H9 (cell line): ENCODE measurements at regions not wholly inside any gene's neighbourhood (a gene's known extent, or its start where the extent isn't known, plus 50 kb on each side); places are given as distances from the start of the nearest gene placed in this dataset.
"Not testable (repeated sequence)": the region's sequence is repeated elsewhere in the genome, so short reads cannot be mapped to it uniquely, and the experiment has no call there.

Source experiments
- DNase-seq: peaks from one replicate; pipeline ENCODE4 v3.0.0-alpha.2; 2017
- H2AFZ ChIP-seq: one replicate; pipeline ENCODE4 v1.6.1; 2013; ENCODE audit warnings: mild to moderate bottlenecking, low read length, control low read depth, moderate library complexity
- H2AK5ac ChIP-seq: 2 replicates; pipeline ENCODE4 v1.6.1; 2013; ENCODE audit warnings: low read length, control low read depth, mixed read lengths; ENCODE audit not compliant: insufficient read length
- H2BK120ac ChIP-seq: one replicate; pipeline ENCODE4 v1.6.1; 2013; ENCODE audit warnings: low read depth, mild to moderate bottlenecking, low read length, control low read depth, inconsistent platforms; ENCODE audit not compliant: poor library complexity, severe bottlenecking
- H2BK12ac ChIP-seq: 2 replicates; pipeline ENCODE4 v1.6.1; 2013; ENCODE audit warnings: low read length, control low read depth, mixed read lengths, low read depth; ENCODE audit not compliant: insufficient read length
- H2BK15ac ChIP-seq: 2 replicates; pipeline ENCODE4 v1.6.1; 2013; ENCODE audit warnings: low read depth, low read length, control low read depth
- H2BK20ac ChIP-seq: one replicate; pipeline ENCODE4 v1.6.1; 2013; ENCODE audit warnings: low read depth, mild to moderate bottlenecking, low read length, control low read depth, inconsistent platforms; ENCODE audit not compliant: poor library complexity, severe bottlenecking
- H2BK5ac ChIP-seq: 2 replicates; pipeline ENCODE4 v1.6.1; 2013; ENCODE audit warnings: low read length, control low read depth, mixed read lengths; ENCODE audit not compliant: insufficient read length
- H3K14ac ChIP-seq: 2 replicates; pipeline ENCODE4 v1.6.1; 2013; ENCODE audit warnings: low read length, control low read depth; ENCODE audit not compliant: insufficient read depth
- H3K18ac ChIP-seq: 2 replicates; pipeline ENCODE4 v1.6.1; 2013; ENCODE audit warnings: low read depth, mild to moderate bottlenecking, mixed read lengths, low read length, control low read depth; ENCODE audit not compliant: insufficient read length
- H3K23ac ChIP-seq: 2 replicates; pipeline ENCODE4 v1.6.1; 2013; ENCODE audit warnings: low read length, control low read depth, mixed read lengths, low read depth; ENCODE audit not compliant: insufficient read length
- H3K23me2 ChIP-seq: 2 replicates; pipeline ENCODE4 v1.6.1; 2013; ENCODE audit warnings: low read depth, mild to moderate bottlenecking, mixed read lengths, low read length, control low read depth; ENCODE audit not compliant: insufficient read length, poor library complexity, severe bottlenecking
- H3K27ac ChIP-seq: 2 replicates; pipeline ENCODE4 v1.5.1; 2013; ENCODE audit warnings: low read length, control low read depth, mixed read lengths, low read depth; ENCODE audit not compliant: insufficient read length
- H3K27me3 ChIP-seq: 2 replicates; pipeline ENCODE4 v1.6.1; 2013; ENCODE audit warnings: low read length, control low read depth, inconsistent platforms; ENCODE audit not compliant: insufficient read depth
- H3K4ac ChIP-seq: 2 replicates; pipeline ENCODE4 v1.6.1; 2013; ENCODE audit warnings: low read depth, mild to moderate bottlenecking, control low read depth, inconsistent platforms, low read length, moderate library complexity
- H3K4me1 ChIP-seq: 2 replicates; pipeline ENCODE4 v1.6.1; 2013; ENCODE audit warnings: low read length, control low read depth, inconsistent platforms; ENCODE audit not compliant: insufficient read depth
- H3K4me2 ChIP-seq: 2 replicates; pipeline ENCODE4 v1.6.1; 2013; ENCODE audit warnings: low read length, control low read depth, mixed read lengths; ENCODE audit not compliant: insufficient read length, insufficient read depth
- H3K56ac ChIP-seq: 2 replicates; pipeline ENCODE4 v1.6.1; 2013; ENCODE audit warnings: low read depth, mild to moderate bottlenecking, mixed read lengths, low read length, control low read depth; ENCODE audit not compliant: insufficient read length
- H3K79me1 ChIP-seq: 2 replicates; pipeline ENCODE4 v1.6.1; 2013; ENCODE audit warnings: low read depth, mild to moderate bottlenecking, moderate library complexity, low read length, control low read depth, inconsistent platforms; ENCODE audit not compliant: insufficient read depth, poor library complexity, severe bottlenecking
- H3K79me2 ChIP-seq: 2 replicates; pipeline ENCODE4 v1.6.1; 2013; ENCODE audit warnings: low read length, control low read depth, inconsistent platforms; ENCODE audit not compliant: insufficient read depth
- H3K9ac ChIP-seq: 2 replicates; pipeline ENCODE4 v1.6.1; 2013; ENCODE audit warnings: low read length, control low read depth, mixed read lengths; ENCODE audit not compliant: insufficient read length; ENCODE audit errors: extremely low read depth
- H3K9me3 ChIP-seq: one replicate; pipeline ENCODE4 v1.6.1; 2013; ENCODE audit warnings: low read depth, low read length, inconsistent platforms; ENCODE audit not compliant: control insufficient read depth
- H3T11ph ChIP-seq: one replicate; pipeline ENCODE4 v1.6.1; 2013; ENCODE audit warnings: mild to moderate bottlenecking, low read length, control low read depth, inconsistent platforms
- H4K20me1 ChIP-seq: one replicate; pipeline ENCODE4 v1.6.1; 2013; ENCODE audit not compliant: control insufficient read depth, insufficient read length, insufficient read depth
- H4K5ac ChIP-seq: 2 replicates; pipeline ENCODE4 v1.6.1; 2013; ENCODE audit warnings: low read depth, mild to moderate bottlenecking, mixed read lengths, low read length, control low read depth; ENCODE audit not compliant: insufficient read length
- H4K8ac ChIP-seq: replicated peaks from 2 replicates; pipeline ENCODE4 v1.6.1; 2013; ENCODE audit warnings: low read length, control low read depth, mixed read lengths, low read depth; ENCODE audit not compliant: insufficient read length
- H4K91ac ChIP-seq: 2 replicates; pipeline ENCODE4 v1.6.1; 2013; ENCODE audit warnings: low read depth, mild to moderate bottlenecking, moderate library complexity, mixed read lengths, low read length, control low read depth; ENCODE audit not compliant: insufficient read length
- H3K27ac Mint-ChIP-seq, 3 experiments: 2 replicates in 2 of 3; 3 replicates in 1 of 3; pipeline ENCODE4 v1.8.0; 2020 to 2021; ENCODE audit warnings: mixed read lengths in 3 of 3, mild to moderate bottlenecking in 1 of 3, moderate library complexity in 1 of 3
- H3K27me3 Mint-ChIP-seq: 2 replicates; pipeline ENCODE4 v1.8.0; 2021; ENCODE audit warnings: low read depth, mild to moderate bottlenecking, moderate library complexity, mixed read lengths
- H3K36me3 Mint-ChIP-seq, 3 experiments: 2 replicates in 2 of 3; 3 replicates in 1 of 3; pipeline ENCODE4 v1.8.0; 2020 to 2021; ENCODE audit warnings: low read depth in 3 of 3, mixed read lengths in 3 of 3; ENCODE audit not compliant: insufficient read depth in 1 of 3
- H3K4me1 Mint-ChIP-seq, 2 experiments: 2 replicates each; pipeline ENCODE4 v1.8.0; 2020; ENCODE audit warnings: mixed read lengths in 2 of 2
- H3K4me3 Mint-ChIP-seq, 2 experiments: 2 replicates in 1 of 2; 3 replicates in 1 of 2; pipeline ENCODE4 v1.8.0; 2020 to 2021; ENCODE audit warnings: mild to moderate bottlenecking in 2 of 2, mixed read lengths in 2 of 2, moderate library complexity in 1 of 2
- H3K9me3 Mint-ChIP-seq, 2 experiments: 2 replicates in 1 of 2; 3 replicates in 1 of 2; pipeline ENCODE4 v1.8.0; 2020; ENCODE audit warnings: mild to moderate bottlenecking in 2 of 2, mixed read lengths in 2 of 2, moderate library complexity in 1 of 2
- WGBS: extraction: QIAGEN DNeasy Blood & Tissue Kit; methylation state at CpG from one replicate; pipeline ENCODE4 v1.1.7; 2013; ENCODE audit warnings: missing lambda C conversion rate, low lambda C conversion rate, mixed read lengths; ENCODE audit not compliant: insufficient read length; ENCODE audit errors: extremely low coverage; 5-methylcytosine and 5-hydroxymethylcytosine counted together

DNA sequence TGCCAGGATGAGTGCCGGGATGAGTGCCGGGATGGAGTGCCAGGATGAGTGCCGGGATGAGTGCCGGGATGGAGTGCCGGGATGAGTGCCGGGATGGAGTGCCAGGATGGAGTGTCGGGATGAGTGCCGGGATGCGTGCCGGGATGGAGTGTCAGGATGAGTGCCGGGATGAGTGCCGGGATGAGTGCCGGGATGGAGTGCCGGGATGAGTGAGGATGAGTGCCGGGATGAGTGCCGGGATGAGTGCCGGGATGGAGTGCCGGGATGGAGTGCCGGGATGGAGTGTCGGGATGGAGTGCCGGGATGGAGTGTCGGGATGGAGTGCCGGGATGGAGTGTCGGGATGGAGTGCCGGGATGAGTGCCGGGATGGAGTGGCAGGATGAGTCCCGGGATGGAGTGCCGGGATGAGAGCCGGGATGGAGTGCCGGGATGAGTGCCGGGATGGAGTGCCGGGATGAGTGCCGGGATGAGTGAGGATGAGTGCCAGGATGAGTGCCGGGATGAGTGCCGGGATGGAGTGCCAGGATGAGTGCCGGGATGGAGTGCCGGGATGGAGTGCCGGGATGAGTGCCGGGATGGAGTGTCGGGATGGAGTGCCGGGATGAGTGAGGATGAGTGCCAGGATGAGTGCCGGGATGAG lies 52.1 kb upstream of the HELT start:
- not testable (repeated sequence) for H4K8ac ChIP-seq, H3K4ac ChIP-seq, H3T11ph ChIP-seq, H3K4me1 Mint-ChIP-seq, H3K23ac ChIP-seq, H3K14ac ChIP-seq, H2BK120ac ChIP-seq, H4K20me1 ChIP-seq, H2BK20ac ChIP-seq, H3K9ac ChIP-seq, H3K4me3 Mint-ChIP-seq, H2AK5ac ChIP-seq, H2BK5ac ChIP-seq, H3K4me1 ChIP-seq, H2AFZ ChIP-seq, H3K27ac ChIP-seq, H3K56ac ChIP-seq, H3K79me1 ChIP-seq, H3K27me3 ChIP-seq, H3K9me3 ChIP-seq, H3K18ac ChIP-seq, H4K5ac ChIP-seq, H3K4me2 ChIP-seq, H3K27ac Mint-ChIP-seq, H2BK12ac ChIP-seq, H3K79me2 ChIP-seq, H3K23me2 ChIP-seq, H4K91ac ChIP-seq, H2BK15ac ChIP-seq
- Mint-ChIP-seq H3K9me3 (peaks cover 34 to 35% of the 10 kb centered on the region in 2 experiments), H3K36me3 (peaks cover 4 to 30% (median 12%) of the 10 kb centered on the region in 3 experiments), H3K27me3 (peaks cover 13% of the 10 kb centered on the region)
- peak; percentile 8 for DNase-seq
- WGBS = no CpG with 5 or more reads among the region's 42 CpGs

DNA sequence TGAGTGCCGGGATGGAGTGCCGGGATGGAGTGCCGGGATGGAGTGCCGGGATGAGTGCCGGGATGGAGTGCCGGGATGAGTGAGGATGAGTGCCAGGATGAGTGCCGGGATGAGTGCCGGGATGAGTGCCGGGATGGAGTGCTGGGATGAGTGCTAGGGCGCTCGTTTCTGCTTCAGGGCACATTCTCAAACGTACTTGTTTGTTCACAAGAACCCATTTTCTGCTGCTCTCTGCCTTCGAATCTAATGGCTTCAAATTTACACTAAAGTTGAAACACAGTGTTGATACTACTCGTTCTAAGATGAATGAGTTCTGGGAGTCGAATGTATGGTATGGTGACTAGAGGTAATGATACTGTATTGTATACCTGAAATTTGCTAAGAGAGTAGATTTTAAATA lies 50.6 kb upstream of the HELT start:
- Mint-ChIP-seq H3K9me3 (peaks cover 44 to 51% of the 10 kb centered on the region in 2 experiments), H3K27me3 (peaks cover 16% of the 10 kb centered on the region)
- not testable (repeated sequence) for H3K23ac ChIP-seq

More for the DNA sequence above, 50.6 kb upstream of the HELT start:
- H3K18ac ChIP-seq, H3K27ac Mint-ChIP-seq, H2AK5ac ChIP-seq, H3K79me1 ChIP-seq, H3K14ac ChIP-seq, H3K4me3 Mint-ChIP-seq, H3K56ac ChIP-seq, H3K9me3 ChIP-seq, H3K23me2 ChIP-seq, H4K5ac ChIP-seq, H3K27me3 ChIP-seq, H3K4ac ChIP-seq, H2BK20ac ChIP-seq, H3K4me1 ChIP-seq, H3T11ph ChIP-seq, H3K4me1 Mint-ChIP-seq, H3K27ac ChIP-seq, H4K91ac ChIP-seq, H3K79me2 ChIP-seq, DNase-seq, H4K8ac ChIP-seq, H2AFZ ChIP-seq, H3K9ac ChIP-seq, H2BK120ac ChIP-seq, H2BK5ac ChIP-seq, H4K20me1 ChIP-seq, H3K4me2 ChIP-seq, H2BK12ac ChIP-seq, H2BK15ac ChIP-seq: not testable (repeated sequence)
- no CpG with 5 or more reads among the region's 15 CpGs for WGBS
- H3K36me3 Mint-ChIP-seq = peaks cover 11 to 44% (median 14%) of the 10 kb centered on the region in 3 experiments
